G401 (cell line): ENCODE measurements at regions not wholly inside any gene's neighbourhood (a gene's known extent, or its start where the extent isn't known, plus 50 kb on each side); places are given as distances from the start of the nearest gene placed in this dataset.

ENCODE experiments used
- DNase-seq: peaks from one replicate; pipeline ENCODE4 v3.0.0-alpha.2; 2015; ENCODE audit warnings: low spot score
- in situ Hi-C: cut with HindIII; loops from 2 replicates; pipeline ENCODE4 v1.10.0; 2016; ENCODE audit warnings: low sequenced_read_pairs, mixed read lengths

DNA sequence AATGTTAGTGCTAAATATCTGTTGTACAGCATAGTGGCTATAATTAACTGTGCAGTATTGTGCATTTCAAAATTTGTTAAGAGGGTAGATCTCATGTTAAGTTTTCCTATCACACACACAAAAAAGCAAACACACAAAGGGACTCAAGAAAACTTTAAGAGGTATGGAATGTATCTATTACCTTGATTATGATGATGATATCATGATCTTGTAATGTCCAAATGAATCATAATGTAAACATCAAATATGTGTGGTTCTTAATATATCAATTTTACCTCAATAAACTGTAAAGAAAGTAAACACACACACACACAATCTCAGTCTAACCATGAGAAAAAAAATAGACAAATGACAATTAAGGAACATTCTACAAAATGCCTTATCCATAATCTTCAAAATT, 934.6 kb downstream of the SLITRK1 start:
- in situ Hi-C loops, result no loop called here
- no peak for DNase-seq

DNA sequence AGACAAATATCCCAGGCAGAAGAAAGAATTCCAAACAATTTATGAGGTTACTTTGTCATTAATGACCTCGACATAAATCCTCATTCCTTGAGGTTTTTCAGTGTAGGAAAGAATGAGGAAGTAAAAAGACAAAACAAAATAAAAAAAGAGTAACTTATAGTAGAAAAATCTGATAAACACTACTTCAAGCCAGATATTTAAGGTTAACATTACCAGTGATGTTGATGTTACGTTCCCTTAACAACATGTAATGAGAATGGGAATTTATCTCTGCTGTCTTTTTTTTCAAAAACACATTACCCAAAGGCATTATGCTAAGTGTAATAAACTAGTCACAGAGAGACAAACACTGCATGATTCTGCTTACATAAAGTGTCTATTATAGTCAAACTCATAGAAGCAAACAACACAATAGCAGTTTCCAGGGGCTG, 935.1 kb downstream of the SLITRK1 start:
- no peak for DNase-seq
- in situ Hi-C loops, result no loop called here

DNA sequence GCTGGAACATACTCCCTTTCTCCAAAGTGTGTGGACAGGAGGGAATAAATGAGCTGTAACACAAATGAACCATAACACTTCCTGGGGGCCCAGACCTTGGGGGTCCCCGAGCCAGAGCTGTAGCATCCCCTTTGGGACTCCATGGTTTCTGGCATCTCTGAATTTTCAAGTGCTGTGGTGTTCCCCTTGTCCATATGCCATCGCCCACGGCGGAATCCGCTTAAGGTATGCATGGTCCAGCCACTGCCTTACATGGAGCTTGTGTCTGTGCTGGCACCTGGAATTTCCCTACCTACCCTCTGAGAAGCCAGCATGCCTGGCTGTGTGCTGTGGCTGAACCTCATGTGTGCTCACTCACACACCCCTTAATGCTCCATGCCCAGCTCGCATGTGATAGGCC, 943.6 kb downstream of the SLITRK1 start:
- in situ Hi-C loops, result no loop called here
- DNase-seq, result no peak

DNA sequence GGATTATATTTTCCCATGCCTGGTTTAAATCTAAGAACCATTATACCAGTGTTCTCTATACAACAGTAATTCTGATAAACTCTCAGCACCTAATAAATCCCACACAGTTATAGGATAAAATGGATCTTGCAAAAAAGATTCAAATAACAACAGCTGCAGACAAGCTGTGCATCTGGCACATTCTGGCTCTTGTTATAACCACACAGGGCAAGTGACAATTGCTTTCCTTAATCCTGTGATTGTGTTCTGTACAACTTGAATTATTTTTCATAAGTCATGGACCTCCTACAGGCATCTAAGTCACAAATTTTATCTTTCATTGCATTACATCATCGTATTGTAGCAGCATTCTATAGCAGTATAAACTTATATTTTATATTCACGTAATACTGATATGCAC, 948.3 kb downstream of the SLITRK1 start:
- in situ Hi-C loops, result no loop called here
- no peak for DNase-seq

DNA sequence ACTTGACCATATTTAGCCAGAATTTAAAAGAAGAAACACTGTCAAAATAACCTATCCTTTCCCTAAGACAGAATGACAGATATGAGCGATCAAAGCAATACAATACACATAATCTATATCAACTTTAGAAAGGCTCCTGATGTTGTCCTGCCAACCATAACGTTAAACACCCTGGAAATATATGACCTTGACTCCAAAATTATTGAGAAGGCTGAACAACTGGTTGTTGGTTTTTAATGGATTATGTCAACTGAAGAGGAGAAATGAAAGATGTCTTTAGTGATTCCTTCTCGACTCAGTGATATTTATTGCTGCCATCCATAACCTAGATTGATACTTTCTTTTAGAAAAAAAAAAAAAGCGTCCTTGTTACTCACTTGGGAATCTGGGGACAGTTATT, 957.2 kb downstream of the SLITRK1 start:
- in situ Hi-C loops, result no loop called here

DNA sequence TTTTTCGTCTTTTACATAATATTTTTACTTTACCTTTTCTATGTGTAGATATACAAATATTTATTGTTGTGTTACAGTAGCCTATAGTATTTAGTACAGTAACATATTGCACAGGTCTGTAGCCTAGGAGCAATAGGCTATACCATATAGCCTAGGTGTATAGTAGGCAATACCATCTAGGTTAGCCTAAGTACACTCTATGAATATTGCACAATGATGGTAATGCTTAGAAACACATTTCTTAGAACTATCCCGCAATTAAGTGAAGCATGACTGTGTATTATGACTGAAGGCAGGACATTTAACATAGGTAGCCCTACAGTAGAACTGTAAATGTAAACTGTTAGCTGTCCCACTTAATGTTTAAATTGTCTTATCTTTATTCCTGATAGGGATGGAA, 964.3 kb downstream of the SLITRK1 start:
- in situ Hi-C loops, result no loop called here
- DNase-seq, result no peak

More for the DNA sequence above, 957.2 kb downstream of the SLITRK1 start:
- no peak for DNase-seq

DNA sequence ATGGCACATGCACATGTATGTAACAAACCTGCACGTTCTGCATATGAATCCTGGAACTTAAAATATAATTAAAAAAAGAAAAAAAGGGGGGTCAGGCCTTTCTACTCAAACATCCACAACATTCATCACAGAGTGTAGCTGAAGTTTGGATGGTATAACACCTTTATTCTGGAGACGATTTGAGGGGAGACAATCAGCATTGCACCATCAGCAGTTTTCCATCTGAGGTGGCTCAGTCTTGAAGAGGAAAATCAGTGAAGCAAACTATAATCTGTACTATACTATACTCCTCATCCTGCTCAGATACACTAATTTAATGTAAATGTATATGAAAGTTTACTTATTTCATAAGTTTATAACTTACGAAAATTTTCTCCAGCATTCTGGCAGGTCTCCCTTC, 969.7 kb downstream of the SLITRK1 start:
- no peak for DNase-seq
- in situ Hi-C loops, result no loop called here

DNA sequence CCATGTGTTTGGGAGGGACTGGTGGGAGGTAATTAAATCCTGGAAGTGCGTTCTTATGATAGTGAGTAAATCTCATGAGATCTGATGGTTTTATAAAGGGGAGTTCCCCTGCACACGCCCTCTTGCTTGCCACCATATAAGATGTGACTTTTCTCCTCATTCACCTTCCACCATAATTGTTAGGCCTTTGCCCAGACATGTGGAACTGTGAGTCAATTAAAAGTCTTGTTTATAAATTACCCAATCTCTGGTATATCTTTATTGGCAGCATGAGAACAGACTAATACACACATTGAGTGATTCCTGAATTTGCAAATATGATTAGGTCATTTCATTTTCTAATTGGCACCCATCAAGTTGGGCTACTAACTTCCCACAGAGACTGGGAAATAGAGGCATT, 977.2 kb downstream of the SLITRK1 start:
- in situ Hi-C loops, result no loop called here

DNA sequence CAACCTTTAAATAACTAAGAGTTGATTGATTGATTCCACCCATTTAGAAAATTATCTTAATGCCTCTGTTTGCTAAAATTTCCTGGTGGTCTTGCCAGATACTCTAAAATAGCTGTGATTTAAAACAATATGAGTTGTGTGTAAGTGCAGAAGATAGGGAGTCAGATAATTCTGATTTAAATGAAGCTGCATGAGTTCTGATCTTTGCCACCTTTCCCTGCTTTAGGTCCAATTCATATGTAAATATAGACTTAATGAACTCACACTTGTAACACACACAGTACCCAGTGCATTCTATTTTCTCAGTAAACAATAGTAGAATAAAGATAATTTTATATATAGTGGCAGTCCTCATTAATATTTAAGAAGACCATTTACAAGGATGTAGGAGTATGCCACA, 981.8 kb downstream of the SLITRK1 start:
- DNase-seq, result no peak
- in situ Hi-C loops, result no loop called here

More for the DNA sequence above, 977.2 kb downstream of the SLITRK1 start:
- DNase-seq, result no peak

DNA sequence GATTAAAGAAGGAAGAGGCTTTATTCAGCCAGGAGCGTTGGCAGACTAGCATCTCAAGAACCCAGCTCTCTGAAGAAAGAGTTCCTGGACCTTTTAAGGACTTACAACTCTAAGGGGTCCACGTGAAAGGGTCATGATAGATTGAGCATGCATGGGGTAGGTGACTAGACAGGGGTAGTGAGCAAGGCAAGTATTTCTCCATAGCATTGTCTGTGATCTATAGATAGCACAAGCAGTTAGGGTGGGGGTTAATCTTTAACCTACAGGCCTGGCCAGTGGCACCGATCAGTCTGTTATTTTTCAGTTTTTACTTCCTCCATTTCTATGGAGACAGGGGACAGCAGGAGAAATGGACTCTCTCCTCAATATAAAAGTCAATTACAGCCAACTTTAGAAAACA, 983.7 kb downstream of the SLITRK1 start:
- in situ Hi-C loops, result no loop called here
- DNase-seq, result no peak

DNA sequence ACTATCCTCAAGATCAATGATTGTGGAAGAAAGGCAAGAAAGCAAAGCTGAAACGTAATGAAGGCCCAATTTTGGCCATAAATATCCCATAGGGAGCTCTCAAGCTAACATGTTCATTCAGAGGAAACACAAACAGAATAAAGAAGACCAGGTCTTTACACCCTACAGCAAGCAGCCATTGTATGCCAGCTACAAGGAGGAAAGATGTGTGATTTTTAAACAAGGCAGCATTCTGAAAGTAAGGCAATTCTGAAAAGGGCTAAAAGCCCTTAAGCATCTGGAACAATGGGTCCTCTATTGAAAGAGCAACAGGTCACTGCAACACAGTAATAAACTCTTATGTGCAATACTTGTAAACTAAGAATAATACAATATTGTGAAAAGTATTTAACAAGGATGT, 1002.4 kb downstream of the SLITRK1 start:
- in situ Hi-C loops, result no loop called here
- no peak for DNase-seq

DNA sequence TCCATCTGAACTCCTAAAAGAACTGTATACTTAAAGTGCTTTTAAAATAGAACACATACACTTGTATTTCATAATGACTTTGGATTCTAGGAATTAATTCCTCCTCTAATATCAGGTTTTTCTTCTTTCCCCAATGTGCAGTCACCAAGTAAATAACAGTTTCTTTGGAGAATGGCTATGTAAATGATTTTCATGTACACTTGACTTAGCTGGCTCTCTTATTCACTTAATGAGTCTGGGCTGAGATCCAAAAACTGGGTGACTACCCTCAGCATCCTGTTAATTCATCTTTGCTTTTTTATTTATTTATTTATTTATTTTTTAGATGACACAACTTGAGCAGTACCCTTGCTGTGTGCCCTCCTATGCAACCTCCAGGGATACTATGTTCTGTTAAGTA, 1003.7 kb downstream of the SLITRK1 start:
- in situ Hi-C loops, result no loop called here
- no peak for DNase-seq

DNA sequence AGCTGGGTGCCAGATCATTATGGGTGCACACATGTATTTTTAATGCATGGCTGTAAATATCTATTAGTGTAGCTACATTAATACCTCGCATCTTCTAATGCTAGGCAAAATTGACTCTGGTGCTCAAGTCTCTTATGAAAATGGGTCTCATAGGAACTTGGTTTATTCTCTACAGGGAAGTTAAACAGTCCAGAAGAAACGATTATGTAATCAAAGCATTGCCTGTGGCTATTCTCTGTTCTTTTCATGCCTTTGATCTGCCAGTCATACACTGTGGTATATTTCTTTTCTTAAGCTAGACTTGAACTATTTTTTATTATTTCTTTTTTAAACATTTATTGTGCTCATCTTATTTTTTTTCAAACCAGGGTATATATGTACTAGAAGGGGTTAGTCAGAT, 1015.0 kb downstream of the SLITRK1 start:
- in situ Hi-C loops, result no loop called here
- DNase-seq, result no peak

DNA sequence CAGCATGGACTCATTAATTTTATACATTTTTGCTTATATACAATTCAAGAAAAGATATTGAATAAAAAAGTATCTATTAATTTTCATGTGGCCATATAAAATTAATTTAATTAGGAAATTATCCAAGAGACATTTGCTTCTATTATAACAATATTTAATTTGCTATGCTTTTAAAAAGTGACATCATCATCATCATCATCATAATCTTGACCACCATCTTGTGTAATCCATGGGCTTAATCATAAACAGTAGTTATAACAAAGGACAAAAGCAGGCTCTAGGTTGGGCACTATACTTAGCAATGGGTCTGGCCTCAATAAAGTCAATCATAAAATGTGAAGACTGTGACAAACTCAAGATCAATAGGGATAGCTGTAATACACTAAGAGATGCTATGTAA, 1031.6 kb downstream of the SLITRK1 start:
- DNase-seq, result no peak
- in situ Hi-C loops, result no loop called here

DNA sequence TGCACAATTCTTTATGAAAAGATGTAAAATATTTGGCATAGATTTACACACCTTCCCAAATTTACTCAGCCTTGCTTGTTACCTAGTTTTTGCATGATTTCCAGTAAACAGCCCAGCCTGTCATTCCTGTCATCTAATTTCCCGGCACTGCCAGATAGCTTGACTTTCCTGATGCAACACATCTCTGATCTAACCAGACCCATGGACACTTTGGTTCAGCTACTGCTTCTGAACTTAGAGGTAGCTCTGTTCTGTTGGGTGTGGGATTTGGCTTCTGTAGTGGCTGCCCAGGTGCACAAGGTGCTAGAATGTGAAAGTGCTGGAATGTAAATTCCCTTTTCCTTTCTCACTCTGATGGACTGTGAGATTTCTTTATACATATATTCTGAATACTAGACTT, 1033.5 kb downstream of the SLITRK1 start:
- in situ Hi-C loops, result no loop called here

DNA sequence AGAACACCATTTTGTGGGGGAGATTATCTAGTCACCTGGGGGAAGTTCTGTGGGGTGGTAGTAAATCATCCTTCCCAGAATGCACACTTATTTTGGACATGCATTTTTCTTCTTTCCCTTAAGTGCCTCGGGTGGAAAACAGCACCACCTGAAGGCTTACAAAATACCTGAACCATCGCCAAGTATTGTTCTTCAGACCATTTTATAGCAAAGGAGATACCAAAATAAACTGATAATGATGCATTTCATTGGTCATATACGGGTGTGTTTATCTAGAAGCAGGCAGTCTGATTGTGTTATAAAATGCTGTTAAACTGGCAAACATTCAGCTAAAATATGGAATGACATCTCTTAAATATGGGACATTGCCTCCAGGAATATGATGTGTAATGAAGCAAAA, 1034.7 kb downstream of the SLITRK1 start:
- DNase-seq, result no peak
- in situ Hi-C loops, result no loop called here

More for the DNA sequence above, 1033.5 kb downstream of the SLITRK1 start:
- DNase-seq, result no peak

DNA sequence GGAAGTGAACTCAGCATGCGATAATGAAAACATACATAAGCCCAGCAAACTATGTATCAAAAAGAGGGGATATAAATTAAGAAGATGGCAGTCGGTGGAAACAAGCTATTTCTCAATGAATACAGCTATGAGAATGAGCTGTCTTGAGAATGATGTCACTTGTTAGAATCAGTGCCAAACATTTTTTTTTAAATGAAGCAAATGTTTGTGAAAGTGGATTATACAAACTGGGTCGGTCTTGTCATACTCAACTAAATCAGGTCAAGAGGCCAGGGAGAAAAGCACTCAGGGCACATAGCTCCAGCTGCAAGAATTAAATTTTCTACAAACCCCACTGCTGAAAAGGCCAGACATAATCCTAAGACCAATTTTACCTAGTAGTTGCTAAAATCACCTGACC, 1048.4 kb downstream of the SLITRK1 start:
- no peak for DNase-seq
- in situ Hi-C loops, result no loop called here

DNA sequence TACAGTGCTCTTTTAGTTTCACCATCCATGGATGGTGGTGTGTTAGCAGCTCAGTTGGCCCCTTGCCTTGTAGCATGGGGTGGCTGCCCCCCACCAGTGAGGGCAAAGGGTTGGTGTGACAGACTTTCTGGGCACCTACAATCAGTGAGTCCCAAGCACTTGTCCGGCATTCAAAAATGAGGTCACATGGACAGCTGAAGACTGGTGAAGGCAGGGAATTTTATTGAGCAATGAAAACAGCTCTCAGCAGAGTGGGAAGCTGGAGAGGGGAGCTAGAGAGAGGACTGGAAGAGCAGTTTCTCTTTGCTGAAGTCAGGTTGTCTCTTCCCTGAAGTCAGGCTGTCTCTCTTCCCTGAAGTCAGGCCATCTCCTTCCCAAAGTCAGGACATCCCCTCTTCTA, 1053.2 kb downstream of the SLITRK1 start:
- DNase-seq, result no peak
- in situ Hi-C loops, result no loop called here

DNA sequence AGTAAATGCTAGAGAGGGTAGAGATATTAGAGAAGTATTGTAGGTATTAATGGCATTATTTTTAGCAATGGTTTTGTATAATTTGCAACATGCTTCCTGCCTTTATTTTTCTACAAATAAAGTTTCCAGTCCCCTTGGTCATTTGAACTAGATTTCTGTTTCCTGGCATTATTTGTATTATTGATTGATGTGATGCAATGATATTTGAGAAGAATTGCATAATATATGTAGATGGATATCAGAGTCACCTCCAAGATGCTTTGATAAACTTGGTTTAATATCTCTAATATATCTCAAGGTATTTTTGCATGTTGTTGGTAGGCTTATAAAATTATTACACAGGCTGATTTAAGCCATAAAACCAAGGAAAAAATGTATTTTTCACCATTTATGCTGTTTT, 1054.5 kb downstream of the SLITRK1 start:
- in situ Hi-C loops, result no loop called here
- DNase-seq, result no peak

DNA sequence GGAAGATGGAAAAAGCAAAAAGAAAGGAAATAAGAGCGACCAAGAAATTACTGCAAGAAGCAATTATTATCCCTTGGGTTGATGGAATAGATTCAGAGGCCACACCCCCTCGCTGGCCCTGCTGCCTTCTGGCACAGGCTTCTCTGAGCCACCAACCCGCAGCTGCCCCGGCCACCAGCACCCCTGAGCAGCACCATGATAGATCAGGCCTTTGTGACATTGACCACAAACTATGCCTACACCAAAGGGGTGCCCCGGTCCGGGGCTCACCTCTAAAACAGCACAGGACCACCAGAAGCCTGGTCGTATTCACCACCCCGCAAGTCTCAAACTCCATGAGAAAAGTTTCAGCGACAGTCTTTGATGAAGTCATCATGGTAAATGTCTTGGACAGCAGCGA, 1059.3 kb downstream of the SLITRK1 start:
- DNase-seq, result no peak

DNA sequence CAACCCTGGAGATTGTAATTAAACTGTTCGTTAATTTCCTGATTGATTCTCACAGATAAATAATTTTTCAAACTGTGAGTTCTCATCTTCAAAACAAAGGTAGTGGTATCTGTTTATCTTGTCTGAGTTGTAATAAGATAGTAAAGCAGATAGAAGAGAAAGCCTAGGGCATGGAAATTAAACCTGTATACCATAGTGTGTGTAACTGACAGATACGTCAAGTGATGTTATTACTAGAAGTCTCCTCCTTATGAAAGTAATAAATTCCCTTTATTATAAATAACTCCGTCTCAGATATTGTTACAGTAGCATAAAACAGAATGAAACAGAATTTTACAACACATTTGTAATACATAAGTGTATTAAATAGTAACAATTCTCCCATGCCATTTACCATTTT, 1065.1 kb downstream of the SLITRK1 start:
- in situ Hi-C loops, result no loop called here

More for the DNA sequence above, 1059.3 kb downstream of the SLITRK1 start:
- in situ Hi-C loops, result no loop called here

DNA sequence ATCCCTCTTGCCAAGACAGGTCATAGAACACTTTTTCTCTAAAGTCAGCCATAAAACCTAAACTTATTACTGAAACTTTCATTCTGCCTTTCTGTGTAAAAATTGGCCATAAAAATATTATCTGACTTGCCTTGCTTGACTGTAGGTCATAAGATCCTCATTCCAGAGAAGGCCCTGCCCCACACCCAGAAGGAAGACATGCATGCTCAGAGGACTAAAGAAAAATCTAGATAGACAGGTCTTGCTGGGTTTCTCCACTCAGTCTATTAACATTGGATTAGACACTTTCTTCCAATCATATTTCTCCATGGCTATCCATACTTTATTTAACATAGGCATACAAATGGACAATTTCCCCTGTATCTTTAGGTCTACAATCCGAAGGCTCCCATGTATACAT, 1066.5 kb downstream of the SLITRK1 start:
- in situ Hi-C loops, result no loop called here

More for the DNA sequence above, 1065.1 kb downstream of the SLITRK1 start:
- no peak for DNase-seq

More for the DNA sequence above, 1066.5 kb downstream of the SLITRK1 start:
- no peak for DNase-seq
